ENCODE measurements at regions not wholly inside any gene's neighbourhood (a gene's known extent, or its start where the extent isn't known, plus 50 kb on each side); places are given as distances from the start of the nearest gene placed in this dataset.
"Not testable (repeated sequence)": the region's sequence is repeated elsewhere in the genome, so short reads cannot be mapped to it uniquely, and the experiment has no call there.

GRCh38 chr18:59848002-59848401 lies 51.8 kb upstream of the PMAIP1 start:
- DNase-seq, result no peak
- no peak overlapping the region for H3K27ac ChIP-seq
- TF ChIP-seq CTCF (IDR thresholded peaks at IDR 0.05), result no peak
- H3K9me3 ChIP-seq, result no peaks in the 10 kb centered on the region
- 74 to 77% (median 75%) methylated on average over 4 of the region's 4 CpGs for WGBS, 4 donors
- H3K27me3 ChIP-seq, result peaks cover 0 to 3% (median 0%) of the 10 kb centered on the region in 9 donors
- peaks cover 0 to 6% (median 0%) of the 10 kb centered on the region in 12 donors for H3K4me1 ChIP-seq
- H3K36me3 ChIP-seq, result no peaks in the 10 kb centered on the region
- intact Hi-C loops (cut with DNase I), result loop anchor here in 1 of 10 donors (10.0 kb wide), 1 partner anchor 697 kb away; no protein-coding TSS in a partner anchor
- no peak for ATAC-seq
- no peak overlapping the region for H3K4me3 ChIP-seq

DNA sequence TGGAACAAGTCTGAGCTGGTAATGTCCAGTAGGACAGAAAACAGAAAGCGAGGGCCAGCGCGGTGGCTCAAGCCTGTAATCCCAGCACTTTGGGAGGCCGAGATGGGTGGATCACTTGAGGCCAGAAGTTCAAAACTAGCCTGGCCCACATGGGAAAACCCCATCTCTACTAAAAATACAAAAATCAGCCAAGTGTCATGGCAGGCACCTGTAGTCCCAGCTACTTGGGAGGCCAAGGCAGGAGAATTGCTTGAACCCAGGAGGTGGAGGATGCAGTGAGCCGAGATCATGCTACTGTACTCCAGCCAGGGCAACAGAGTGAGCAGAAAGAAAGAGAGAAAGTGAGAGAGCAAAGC lies 52.3 kb upstream of the PMAIP1 start:
- not testable (repeated sequence) for DNase-seq, H3K27ac ChIP-seq, H3K4me1 ChIP-seq, H3K9me3 ChIP-seq, H3K27me3 ChIP-seq, H3K4me3 ChIP-seq, ATAC-seq, H3K36me3 ChIP-seq
- intact Hi-C loops (cut with DNase I), result loop anchor here in 1 of 10 donors (10.0 kb wide), 1 partner anchor 697 kb away; no protein-coding TSS in a partner anchor
- 85 to 88% (median 87%) methylated on average over 5 of the region's 5 CpGs for WGBS, 4 donors

GRCh38 chr18:59846814-59847490 lies 52.8 kb upstream of the PMAIP1 start:
- Histone ChIP-seq H3K4me1 (peaks cover 0 to 6% (median 0%) of the 10 kb centered on the region in 12 donors), H3K27ac (no peak overlapping the region), H3K27me3 (peaks cover 0 to 3% (median 0%) of the 10 kb centered on the region in 9 donors), H3K4me3 (no peak overlapping the region), H3K9me3 (no peaks in the 10 kb centered on the region), H3K36me3 (no peaks in the 10 kb centered on the region)
- intact Hi-C loops (cut with DNase I), result loop anchor here in 1 of 10 donors (10.0 kb wide), 1 partner anchor 698 kb away; no protein-coding TSS in a partner anchor
- DNase-seq (no peak), ATAC-seq (no peak)
- WGBS, 4 donors, result 75 to 83% (median 80%) methylated on average over 9 of the region's 9 CpGs
- TF ChIP-seq POLR2A (IDR thresholded peaks at IDR 0.05) (no peak), CTCF (IDR thresholded peaks at IDR 0.05) (no peak)

GRCh38 chr18:59842947-59843346 lies 56.8 kb upstream of the PMAIP1 start:
- Histone ChIP-seq H3K4me1 (peaks cover 0 to 6% (median 0%) of the 10 kb centered on the region in 12 donors), H3K36me3 (no peaks in the 10 kb centered on the region), H3K9me3 (no peaks in the 10 kb centered on the region), H3K27me3 (peaks cover 0 to 3% (median 0%) of the 10 kb centered on the region in 9 donors), H3K4me3 (no peak overlapping the region), H3K27ac (no peak overlapping the region)
- ATAC-seq (no peak), DNase-seq (no peak)
- intact Hi-C loops (cut with DNase I), result loop anchor here in 1 of 10 donors (10.0 kb wide), 1 partner anchor 702 kb away; no protein-coding TSS in a partner anchor
- 85 to 92% (median 90%) methylated on average over 4 of the region's 4 CpGs for WGBS, 4 donors
- TF ChIP-seq CTCF (IDR thresholded peaks at IDR 0.05), result no peak
- TF ChIP-seq POLR2A (IDR thresholded peaks at IDR 0.05), result no peak
